PFSK-1 (cell line): ENCODE measurements at regions not wholly inside any gene's neighbourhood (a gene's known extent, or its start where the extent isn't known, plus 50 kb on each side); places are given as distances from the start of the nearest gene placed in this dataset.

Experiments
- POLR2AphosphoS5 ChIP-seq: IDR thresholded peaks from 2 replicates; pipeline ENCODE4 v1.6.1; 2012; ENCODE audit warnings: low read depth, mild to moderate bottlenecking, control low read depth, low read length, moderate library complexity
- REST ChIP-seq, 2 experiments: IDR thresholded peaks; 2 replicates each; pipeline versions ENCODE4 v1.6.1 to v1.8.0; 2011 to 2012; ENCODE audit warnings: low read depth in 2 of 2, low read length in 2 of 2, control low read depth in 1 of 2, inconsistent platforms in 1 of 2, mild to moderate bottlenecking in 1 of 2, moderate library complexity in 1 of 2; ENCODE audit not compliant: insufficient read depth in 1 of 2
- SIN3A ChIP-seq: IDR thresholded peaks from 2 replicates; pipeline ENCODE4 v1.6.1; 2012; ENCODE audit warnings: mild to moderate bottlenecking, low read length, moderate library complexity, borderline replicate concordance; ENCODE audit not compliant: insufficient read depth
- TAF1 ChIP-seq: IDR thresholded peaks from 2 replicates; pipeline ENCODE4 v1.6.1; 2012; ENCODE audit warnings: low read length, control low read depth, borderline replicate concordance; ENCODE audit not compliant: insufficient read depth

GRCh38 chr2:188130317-188130716 lies 161.4 kb upstream of the GULP1 start:
- TF ChIP-seq TAF1 (no peak), POLR2AphosphoS5 (no peak), REST (IDR thresholded peaks at IDR 0.05; ENCODE audit: insufficient read depth in 1 of 2, low read depth in 2 of 2, low read length in 2 of 2) (no peak), SIN3A (no peak)
